ENCODE measurements at regions not wholly inside any gene's neighbourhood (a gene's known extent, or its start where the extent isn't known, plus 50 kb on each side); places are given as distances from the start of the nearest gene placed in this dataset.

- FAIRE-seq = no peak
Observed at GRCh38 chr10:125284875-125285597, 124.7 kb upstream of the CTBP2 start.

GRCh38 chr10:125283836-125284614 lies 123.7 kb upstream of the CTBP2 start:
- DNase-seq (ENCODE audit: insufficient read length, low spot score) (no peak), FAIRE-seq (no peak)

More at GRCh38 chr10:125284875-125285597, 124.7 kb upstream of the CTBP2 start:
- no peak for DNase-seq (ENCODE audit: insufficient read length, low spot score)

- no peak for FAIRE-seq
- DNase-seq (ENCODE audit: insufficient read length, low spot score) = no peak
Observed at GRCh38 chr10:125283191-125283835, 123.0 kb upstream of the CTBP2 start.

- FAIRE-seq = no peak
- no peak for DNase-seq (ENCODE audit: insufficient read length, low spot score)
Observed at GRCh38 chr10:125281091-125281490, 120.7 kb upstream of the CTBP2 start.

GRCh38 chr10:125276133-125276532 lies 115.8 kb upstream of the CTBP2 start:
- no peak for FAIRE-seq

GRCh38 chr10:125274961-125275360 lies 114.6 kb upstream of the CTBP2 start:
- FAIRE-seq = no peak
- no peak for DNase-seq (ENCODE audit: insufficient read length, low spot score)

More at GRCh38 chr10:125276133-125276532, 115.8 kb upstream of the CTBP2 start:
- no peak for DNase-seq (ENCODE audit: insufficient read length, low spot score)

GRCh38 chr10:125273023-125273422 lies 112.7 kb upstream of the CTBP2 start:
- DNase-seq (ENCODE audit: insufficient read length, low spot score) = no peak
- FAIRE-seq = no peak

- DNase-seq (ENCODE audit: insufficient read length, low spot score) (no peak), FAIRE-seq (no peak)
Observed at GRCh38 chr10:125269716-125270115, 109.4 kb upstream of the CTBP2 start.

- DNase-seq (ENCODE audit: insufficient read length, low spot score) (no peak), FAIRE-seq (no peak)
Observed at GRCh38 chr10:125266966-125267365, 106.6 kb upstream of the CTBP2 start.

GRCh38 chr10:125266541-125266940 lies 106.2 kb upstream of the CTBP2 start:
- no peak for DNase-seq (ENCODE audit: insufficient read length, low spot score)

GRCh38 chr10:125265579-125265955 lies 105.2 kb upstream of the CTBP2 start:
- DNase-seq (ENCODE audit: insufficient read length, low spot score) = no peak
- FAIRE-seq = no peak

More at GRCh38 chr10:125266541-125266940, 106.2 kb upstream of the CTBP2 start:
- no peak for FAIRE-seq

GRCh38 chr10:125264757-125265578 lies 104.6 kb upstream of the CTBP2 start:
- DNase-seq (ENCODE audit: insufficient read length, low spot score) (no peak), FAIRE-seq (no peak)

GRCh38 chr10:125264091-125264490 lies 103.7 kb upstream of the CTBP2 start:
- DNase-seq (ENCODE audit: insufficient read length, low spot score) = no peak
- FAIRE-seq = no peak

GRCh38 chr10:125263551-125263950 lies 103.2 kb upstream of the CTBP2 start:
- DNase-seq (ENCODE audit: insufficient read length, low spot score) = peak; percentile 13
- no peak for FAIRE-seq

GRCh38 chr10:125262920-125263319 lies 102.6 kb upstream of the CTBP2 start:
- no peak for FAIRE-seq

GRCh38 chr10:125262409-125262808 lies 102.0 kb upstream of the CTBP2 start:
- no peak for FAIRE-seq
- DNase-seq (ENCODE audit: insufficient read length, low spot score) = no peak

More at GRCh38 chr10:125262920-125263319, 102.6 kb upstream of the CTBP2 start:
- no peak for DNase-seq (ENCODE audit: insufficient read length, low spot score)

GRCh38 chr10:125261491-125262186 lies 101.3 kb upstream of the CTBP2 start:
- FAIRE-seq (no peak), DNase-seq (ENCODE audit: insufficient read length, low spot score) (no peak)

GRCh38 chr10:125260260-125260659 lies 99.9 kb upstream of the CTBP2 start:
- FAIRE-seq = no peak
- DNase-seq (ENCODE audit: insufficient read length, low spot score) = no peak

GRCh38 chr10:125259651-125260050 lies 99.3 kb upstream of the CTBP2 start:
- no peak for FAIRE-seq
- no peak for DNase-seq (ENCODE audit: insufficient read length, low spot score)

GRCh38 chr10:125258676-125259075 lies 98.3 kb upstream of the CTBP2 start:
- no peak for FAIRE-seq

More at GRCh38 chr10:125258676-125259075, 98.3 kb upstream of the CTBP2 start:
- no peak for DNase-seq (ENCODE audit: insufficient read length, low spot score)

Measured in HTR-8/SVneo (cell line).